ENCODE measurements at regions not wholly inside any gene's neighbourhood (a gene's known extent, or its start where the extent isn't known, plus 50 kb on each side); places are given as distances from the start of the nearest gene placed in this dataset.
"Not testable (repeated sequence)": the region's sequence is repeated elsewhere in the genome, so short reads cannot be mapped to it uniquely, and the experiment has no call there.

DNA sequence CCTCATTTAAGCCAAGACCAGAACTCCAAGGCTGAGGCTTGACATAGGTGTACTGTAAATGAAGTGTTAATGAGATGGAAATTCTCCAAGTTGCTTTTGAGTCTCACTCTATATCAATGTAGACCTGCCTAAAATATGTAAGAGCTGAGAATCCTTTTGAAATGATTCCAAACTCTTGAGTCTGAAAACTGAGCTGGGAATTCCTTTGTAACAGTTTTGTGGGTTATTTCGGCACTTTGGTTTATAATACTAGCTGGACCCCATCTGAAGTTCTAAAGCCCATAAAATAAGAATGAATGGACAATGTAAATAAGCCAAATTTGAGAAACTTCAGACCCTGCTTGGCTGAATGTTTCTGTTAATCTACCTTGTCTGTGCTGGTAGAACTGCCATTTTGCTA is 558.9 kb downstream of the TTLL7 start:
- TF ChIP-seq, protein P1, sequence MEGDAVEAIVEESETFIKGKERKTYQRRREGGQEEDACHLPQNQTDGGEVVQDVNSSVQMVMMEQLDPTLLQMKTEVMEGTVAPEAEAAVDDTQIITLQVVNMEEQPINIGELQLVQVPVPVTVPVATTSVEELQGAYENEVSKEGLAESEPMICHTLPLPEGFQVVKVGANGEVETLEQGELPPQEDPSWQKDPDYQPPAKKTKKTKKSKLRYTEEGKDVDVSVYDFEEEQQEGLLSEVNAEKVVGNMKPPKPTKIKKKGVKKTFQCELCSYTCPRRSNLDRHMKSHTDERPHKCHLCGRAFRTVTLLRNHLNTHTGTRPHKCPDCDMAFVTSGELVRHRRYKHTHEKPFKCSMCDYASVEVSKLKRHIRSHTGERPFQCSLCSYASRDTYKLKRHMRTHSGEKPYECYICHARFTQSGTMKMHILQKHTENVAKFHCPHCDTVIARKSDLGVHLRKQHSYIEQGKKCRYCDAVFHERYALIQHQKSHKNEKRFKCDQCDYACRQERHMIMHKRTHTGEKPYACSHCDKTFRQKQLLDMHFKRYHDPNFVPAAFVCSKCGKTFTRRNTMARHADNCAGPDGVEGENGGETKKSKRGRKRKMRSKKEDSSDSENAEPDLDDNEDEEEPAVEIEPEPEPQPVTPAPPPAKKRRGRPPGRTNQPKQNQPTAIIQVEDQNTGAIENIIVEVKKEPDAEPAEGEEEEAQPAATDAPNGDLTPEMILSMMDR (conservative IDR thresholded peaks at IDR 0.05; ENCODE audit: low read depth, low read length): not testable (repeated sequence)
- not testable (repeated sequence) for TF ChIP-seq EZH2 (IDR thresholded peaks at IDR 0.05; ENCODE audit: borderline replicate concordance, low read depth, low read length, poor library complexity, severe bottlenecking)

Data from A673 (cell line).